Left colon (tissue), 2 donors: ENCODE measurements at regions not wholly inside any gene's neighbourhood (a gene's known extent, or its start where the extent isn't known, plus 50 kb on each side); places are given as distances from the start of the nearest gene placed in this dataset.
A peak's percentile ranks its signal among the peaks of the same experiment; 100 is the strongest.

Source experiments
- ATAC-seq: fragments of 200-7000 bp; cut with Tn5 transposase; one replicate; pipeline ENCODE4 v1.9.1; 2020; ENCODE audit warnings: mild to moderate bottlenecking, moderate library complexity
- DNase-seq, 2 donors: peaks; one replicate each; pipeline ENCODE4 v3.0.0-alpha.2; 2020
- intact Hi-C, 2 donors: fragments of 100-400 bp; cut with DNase I in 1 of 2; cut with micrococcal nuclease in 1 of 2; formaldehyde crosslinking; loops; one replicate each; pipeline versions ENCODE4 v1.11.2 to v1.14.0; 2022; cut with DNase I, micrococcal nuclease
- donor health status: DM: no; HTN: no; CAD: no.
- donor health status: DM: yes; HTN: yes; CAD: no.

DNA sequence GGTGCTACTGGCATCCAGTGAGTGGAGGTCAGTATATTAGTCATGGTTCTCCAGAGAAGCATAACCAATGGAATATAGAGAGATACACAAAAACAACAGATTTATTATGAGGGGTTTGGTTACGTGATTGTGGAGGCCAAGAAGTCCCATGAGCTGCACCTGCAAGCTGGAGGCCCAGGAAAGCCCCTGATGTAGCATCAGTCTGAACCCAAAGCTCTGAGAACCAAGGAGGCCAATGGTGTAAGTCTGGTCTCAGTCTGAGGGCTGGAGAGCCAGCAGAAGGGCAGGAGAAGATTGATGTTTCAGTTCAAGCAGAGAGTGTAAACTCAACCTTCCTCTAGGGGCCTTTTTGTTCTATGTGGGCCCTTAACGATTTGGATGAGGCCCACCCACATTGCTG, 144.1 kb downstream of the KLF13 start:
- ATAC-seq, result no peak
- intact Hi-C loops, result no loop called here
- no peak for DNase-seq

DNA sequence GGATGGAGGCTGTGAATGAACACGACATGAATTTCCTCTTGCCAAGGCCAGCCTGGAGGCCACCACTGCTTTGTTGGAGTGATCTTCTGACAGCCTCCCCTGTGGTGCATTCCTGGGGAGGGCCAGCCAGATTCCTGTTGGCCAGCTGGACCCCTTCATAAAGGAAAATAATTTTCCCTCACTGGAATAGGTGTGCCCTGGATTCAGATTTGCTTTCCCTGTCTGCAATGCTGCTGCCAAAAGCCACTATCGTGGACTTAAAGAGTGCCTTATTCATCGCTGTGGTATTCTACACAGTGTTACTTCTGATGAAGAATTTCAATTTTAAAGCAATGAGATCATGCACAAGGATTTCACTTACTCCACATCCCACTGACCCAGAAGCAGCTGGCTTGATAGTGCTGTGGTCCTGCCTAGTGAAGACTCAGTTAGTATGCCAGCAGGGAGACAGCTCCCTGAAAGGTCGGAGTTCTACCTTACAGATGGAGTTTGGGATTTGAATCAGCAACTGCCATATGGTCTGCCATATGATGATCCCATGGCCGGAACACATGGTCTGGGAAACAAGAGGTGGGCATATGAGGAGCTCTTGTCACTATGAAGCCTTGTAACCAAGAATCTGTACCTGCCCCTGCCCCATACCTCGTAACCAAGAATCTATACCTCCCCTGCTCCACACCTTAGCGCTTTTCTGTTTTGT, 145.2 kb downstream of the KLF13 start:
- DNase-seq, result no peak
- intact Hi-C loops, result no loop called here
- ATAC-seq, result no peak

- peak; percentile 82 for ATAC-seq
- intact Hi-C loops, result no loop called here
Measured at GRCh38 chr15:31472636-31473384, 146.2 kb downstream of the KLF13 start.

DNA sequence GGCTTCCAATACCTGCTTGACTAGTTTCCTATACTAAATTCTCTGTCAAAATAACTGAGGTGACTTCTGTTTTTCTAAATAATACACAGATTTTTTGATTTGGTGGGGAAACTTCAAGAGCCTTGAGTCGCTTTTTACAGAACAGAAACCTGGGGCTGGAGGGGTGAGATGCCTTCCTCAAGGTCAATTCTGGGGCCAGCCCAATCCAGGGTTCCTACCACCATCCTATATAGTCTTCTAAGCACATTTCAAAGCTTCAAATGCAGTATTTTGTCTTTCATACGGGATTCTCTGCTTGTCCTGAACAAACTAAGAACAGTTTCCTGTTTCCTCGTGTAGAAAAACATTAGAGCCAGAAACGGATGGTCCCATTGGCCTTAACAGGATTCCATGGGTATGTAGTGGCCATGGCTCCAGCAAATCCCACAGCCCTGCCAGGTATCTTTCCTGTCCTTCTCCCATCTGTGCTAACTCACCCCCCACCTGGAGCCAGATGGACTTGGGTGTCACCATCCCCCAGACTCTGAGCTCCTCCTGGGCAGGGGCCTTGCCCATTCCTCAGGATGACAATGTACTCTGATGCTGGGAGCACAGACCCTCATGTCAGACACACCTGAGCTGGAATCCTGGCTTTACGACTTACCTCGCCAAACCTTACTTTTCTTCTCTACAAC, 146.9 kb downstream of the KLF13 start:
- intact Hi-C loops, result no loop called here
- ATAC-seq (peak; percentile 8), DNase-seq (no peak)

More at GRCh38 chr15:31472636-31473384, 146.2 kb downstream of the KLF13 start:
- peak in 1 of 2 donors; percentile 46 for DNase-seq

GRCh38 chr15:31474059-31474868, 147.6 kb downstream of the KLF13 start:
- ATAC-seq (no peak), DNase-seq (no peak)
- intact Hi-C loops, result no loop called here

DNA sequence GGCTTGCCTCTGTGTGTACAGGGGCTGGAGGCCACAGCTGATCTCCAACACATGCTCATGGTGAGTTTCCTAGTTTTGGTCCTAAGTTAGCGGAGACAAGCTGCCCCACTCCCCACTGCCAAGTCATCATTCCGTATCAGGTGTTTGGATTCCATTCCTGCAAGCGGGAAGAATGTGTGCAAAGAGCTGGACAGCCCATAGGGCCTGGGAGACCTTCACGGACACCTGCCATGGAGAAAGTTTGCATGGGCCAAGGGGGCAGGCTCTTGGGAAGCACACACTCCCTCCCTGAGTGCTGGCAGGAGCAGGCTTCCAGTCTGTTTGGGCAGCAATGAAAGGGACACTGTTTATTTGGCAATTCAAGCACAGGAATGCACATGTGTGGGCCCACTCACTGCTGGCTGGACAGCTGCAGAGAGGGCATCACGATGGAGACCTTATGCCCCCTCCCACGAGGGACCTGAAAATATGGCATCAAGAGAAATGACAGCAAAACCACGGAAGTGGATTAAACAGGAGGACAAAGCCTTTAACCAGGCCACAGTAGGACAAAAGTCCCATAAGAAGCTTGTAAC, 149.7 kb downstream of the KLF13 start:
- ATAC-seq (no peak), DNase-seq (peak in 1 of 2 donors; percentile 1)
- intact Hi-C loops, result no loop called here

DNA sequence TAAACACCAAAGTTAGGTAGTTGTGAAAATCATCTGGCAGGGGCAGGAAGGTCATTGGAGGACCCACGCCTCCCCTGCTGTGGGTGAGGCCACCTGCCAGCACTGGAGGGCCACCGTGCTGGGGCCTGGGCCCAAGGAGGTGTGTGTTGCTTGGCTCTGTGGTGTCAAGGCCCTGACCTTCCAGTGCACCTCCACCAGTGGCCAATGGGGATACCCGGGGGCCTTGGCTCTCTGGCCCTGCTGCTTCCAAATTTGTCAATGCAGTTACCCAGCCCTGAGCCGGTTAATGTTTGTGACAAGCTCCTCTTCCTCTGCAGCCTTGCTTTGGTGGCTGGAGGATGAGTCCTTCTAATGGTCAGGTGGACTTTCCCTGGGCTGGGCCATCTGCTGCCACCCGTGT, 150.2 kb downstream of the KLF13 start:
- ATAC-seq, result no peak
- intact Hi-C loops, result no loop called here
- DNase-seq, result peak in 1 of 2 donors; percentile 3

DNA sequence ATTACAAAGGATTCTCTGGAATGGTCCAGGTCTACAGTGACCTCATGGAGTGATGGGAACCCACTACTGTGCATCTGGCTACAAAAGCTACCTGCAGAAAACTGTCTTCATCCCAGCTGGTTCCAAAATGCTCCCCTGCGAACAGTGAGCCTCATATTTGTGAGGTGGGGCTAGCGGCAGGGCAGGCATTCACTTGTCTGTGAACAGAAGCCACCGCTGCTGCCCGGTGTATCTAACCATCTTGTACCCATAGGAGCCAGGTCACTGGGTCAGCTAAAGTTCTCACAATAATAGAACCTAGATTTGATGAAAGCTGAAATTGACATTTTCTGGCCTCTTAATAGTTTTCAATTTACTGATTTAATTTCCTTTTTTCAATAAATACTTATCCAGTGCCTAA, 150.7 kb downstream of the KLF13 start:
- peak in 1 of 2 donors; percentile 3 for DNase-seq
- ATAC-seq, result no peak
- intact Hi-C loops, result no loop called here

DNA sequence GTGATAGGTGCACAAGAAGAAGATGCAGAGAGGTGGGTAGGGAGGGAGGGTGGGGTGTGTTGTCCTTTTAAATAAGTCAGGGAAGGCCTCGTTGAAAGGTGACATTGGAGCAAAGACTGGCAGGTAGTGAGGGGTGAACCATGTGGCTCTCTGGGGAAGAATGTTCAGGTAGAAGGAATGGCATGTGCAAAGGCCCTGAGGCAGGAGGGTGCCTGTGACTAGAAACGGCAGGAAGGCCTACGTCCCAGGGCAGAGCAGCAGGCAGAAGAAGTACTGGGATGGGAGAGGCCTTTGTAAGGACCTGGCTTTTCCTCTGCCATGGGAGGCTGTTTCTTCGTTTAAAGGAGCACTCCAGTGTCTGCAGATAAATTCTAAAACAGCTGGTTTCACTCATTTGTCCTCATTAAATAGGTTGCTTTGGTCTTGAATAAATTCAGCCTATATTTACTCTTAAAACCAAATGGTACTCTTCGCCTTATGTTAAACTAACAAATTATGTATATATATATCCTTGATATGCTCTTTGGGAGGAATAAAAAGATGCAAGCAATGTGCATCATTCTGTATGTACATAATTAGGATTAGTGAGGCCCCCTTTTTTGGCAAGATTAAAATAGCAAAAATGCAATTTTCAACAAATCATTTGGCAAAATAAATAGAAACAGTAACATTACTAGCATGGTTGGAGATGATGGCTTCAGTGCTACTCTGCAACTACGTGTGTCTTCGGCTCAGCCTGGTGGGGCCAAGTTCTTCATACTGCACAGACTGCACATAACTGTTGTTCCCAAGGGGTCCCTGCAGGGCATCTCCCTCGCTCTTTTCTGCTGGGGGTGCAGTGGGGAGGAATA, 151.4 kb downstream of the KLF13 start:
- intact Hi-C loops, result no loop called here
- ATAC-seq (no peak), DNase-seq (peak in 1 of 2 donors; percentile 1)

DNA sequence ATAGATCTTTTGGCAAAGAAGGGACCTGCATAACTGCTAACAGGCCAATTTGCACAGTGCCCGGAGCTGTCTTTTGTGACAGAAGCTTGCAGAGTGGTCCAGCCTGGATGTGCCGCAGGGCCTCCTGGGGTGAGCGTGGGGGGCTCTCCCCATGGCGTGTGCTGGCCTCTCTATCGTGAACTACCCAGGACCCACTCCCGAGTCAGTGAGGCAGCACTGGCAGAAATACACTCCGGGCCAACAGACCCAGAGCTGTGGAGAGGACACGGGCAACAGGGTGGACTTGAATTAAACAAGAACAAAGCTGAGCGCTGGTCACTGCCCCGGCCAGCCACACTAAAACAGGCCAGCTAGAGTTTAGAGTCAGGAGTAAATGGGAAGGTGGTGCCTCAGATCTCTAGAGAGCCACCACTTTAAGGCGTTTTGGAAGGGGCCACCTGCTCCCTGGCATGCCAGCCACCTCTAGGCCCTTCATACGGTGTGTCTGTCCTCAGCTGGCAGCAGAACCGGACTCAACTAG, 152.1 kb downstream of the KLF13 start:
- intact Hi-C loops, result no loop called here
- DNase-seq, result peak in 1 of 2 donors; percentile 2
- no peak for ATAC-seq

DNA sequence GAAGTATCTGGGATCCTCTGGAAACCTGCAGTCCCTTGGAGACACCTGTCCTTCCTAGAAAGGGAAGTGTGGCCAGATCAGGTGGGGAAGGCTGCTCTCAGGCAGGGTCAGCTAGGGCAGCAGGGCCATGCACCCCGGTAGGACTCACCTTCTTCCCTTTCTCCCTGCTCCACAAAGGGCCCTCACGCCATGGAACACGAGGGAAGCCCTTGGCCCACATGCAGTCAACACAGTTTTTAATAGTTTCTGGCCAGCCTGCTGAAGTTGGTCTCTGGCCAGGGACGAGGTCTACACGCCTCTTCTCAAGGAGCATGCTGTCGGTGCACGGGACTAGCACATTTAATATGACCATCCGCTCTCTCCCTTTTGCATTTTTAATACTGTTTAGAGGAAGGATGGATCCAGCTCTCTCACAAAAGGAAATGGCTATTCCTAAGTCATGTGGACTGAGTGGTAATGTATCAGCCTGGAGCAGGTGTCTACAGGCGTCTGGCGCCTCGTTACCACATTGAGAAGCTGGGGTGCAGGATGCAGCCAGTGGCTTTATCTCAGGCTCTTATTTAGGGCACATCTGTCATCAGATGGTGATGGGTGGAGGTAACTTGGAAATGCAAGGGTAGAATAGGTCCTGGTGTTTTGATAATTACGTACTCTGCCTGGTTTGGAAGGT, 153.9 kb downstream of the KLF13 start:
- ATAC-seq (no peak), DNase-seq (peak in 1 of 2 donors; percentile 5)
- intact Hi-C loops, result loop anchor here in 1 of 2 donors (10.0 kb wide), 1 partner anchor 276 kb away; no protein-coding TSS in a partner anchor

DNA sequence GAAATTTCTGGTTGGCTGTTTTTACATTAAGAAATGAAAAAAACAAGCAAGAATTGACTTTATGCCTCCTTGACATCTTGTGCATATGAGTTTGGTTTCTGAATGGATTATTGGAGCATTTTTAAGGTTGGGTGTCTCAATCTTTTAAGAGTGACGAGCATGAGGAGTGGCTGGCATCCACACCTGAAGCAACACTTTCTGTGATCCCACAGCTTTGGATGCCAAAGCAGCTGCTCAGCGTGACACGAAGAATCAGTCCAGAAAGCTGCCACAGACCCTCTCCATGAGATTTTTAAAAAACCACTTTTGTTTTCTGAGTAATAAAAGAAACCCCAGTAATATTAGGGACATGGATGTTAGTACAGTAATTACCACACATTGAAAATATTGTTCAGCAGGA, 154.5 kb downstream of the KLF13 start:
- intact Hi-C loops, result loop anchor here in 1 of 2 donors (10.0 kb wide), 1 partner anchor 276 kb away; no protein-coding TSS in a partner anchor
- ATAC-seq (no peak), DNase-seq (no peak)

DNA sequence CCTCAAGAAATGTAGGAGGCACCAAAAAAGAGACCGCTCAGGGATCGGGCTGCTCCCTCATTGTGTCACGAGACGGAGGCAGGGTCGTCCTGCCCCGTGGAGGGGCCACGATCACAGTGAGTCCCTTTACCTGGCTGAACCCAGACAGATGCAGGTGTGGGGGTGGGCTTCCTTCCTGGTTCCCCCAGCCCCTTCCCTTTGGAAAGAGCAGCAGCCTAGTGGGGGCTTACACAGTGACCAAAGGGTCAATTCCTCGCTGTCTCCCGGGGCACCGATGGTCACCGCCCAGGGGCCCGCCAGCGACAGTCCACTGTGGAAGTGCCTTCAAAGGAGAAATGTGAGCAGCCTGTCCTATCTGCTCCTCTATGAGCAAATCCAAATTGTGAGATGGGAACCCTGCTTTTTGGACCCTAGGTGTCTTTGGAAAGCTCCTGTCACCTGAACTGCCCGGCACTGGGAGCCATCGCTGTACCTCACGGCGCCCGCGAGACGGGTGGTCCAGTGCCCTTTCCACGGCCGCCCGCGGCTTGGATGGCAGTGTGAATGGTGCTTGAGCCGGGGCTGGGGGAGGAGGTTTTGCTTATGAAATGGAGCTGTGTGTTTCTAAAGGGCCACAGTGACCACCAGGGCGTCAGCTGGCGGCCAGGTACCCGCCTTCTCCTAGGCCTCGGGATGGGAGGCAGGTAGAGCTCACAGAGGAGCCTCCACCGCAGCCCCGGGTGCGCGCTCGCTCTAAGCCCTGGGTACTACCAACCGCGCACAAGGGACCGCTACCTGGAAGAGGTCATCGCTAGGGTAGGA, 155.7 kb downstream of the KLF13 start:
- DNase-seq, result peak in 1 of 2 donors; percentile 17
- intact Hi-C loops, result loop anchor here in 1 of 2 donors (10.0 kb wide), 1 partner anchor 278 kb away; no protein-coding TSS in a partner anchor
- ATAC-seq, result no peak

- intact Hi-C loops, result loop anchor here in 1 of 2 donors (10.0 kb wide), 1 partner anchor 279 kb away; no protein-coding TSS in a partner anchor
- ATAC-seq, result peak; percentile 66
- peak in 1 of 2 donors; percentile 45 for DNase-seq
Measured at GRCh38 chr15:31483053-31483985, 156.7 kb downstream of the KLF13 start.
